Transverse colon (tissue), 4 donors: ENCODE measurements at regions not wholly inside any gene's neighbourhood (a gene's known extent, or its start where the extent isn't known, plus 50 kb on each side); places are given as distances from the start of the nearest gene placed in this dataset.

ENCODE experiments used
- EP300 ChIP-seq: sonication (generic); formaldehyde crosslinking; IDR thresholded peaks from one replicate; pipeline ENCODE4 v1.6.1; 2017; ENCODE audit warnings: antibody characterized with exemption, low read depth
- POLR2A ChIP-seq: fragments of 450-650 bp; IDR thresholded peaks from one replicate; pipeline ENCODE4 v1.6.1; 2016; ENCODE audit warnings: antibody characterized with exemption, mild to moderate bottlenecking, moderate library complexity
- POLR2AphosphoS5 ChIP-seq, 3 donors: sonication (generic); formaldehyde crosslinking; IDR thresholded peaks; one replicate each; pipeline ENCODE4 v1.6.1; 2016; ENCODE audit warnings: antibody characterized with exemption in 3 of 3
- TF ChIP-seq, protein P1 (sequence below), 5 experiments: fragments of 200-600 bp in 3 of 5; fragments of 450-650 bp in 2 of 5; sonication (generic) in 3 of 5; IDR thresholded peaks; 1 replicate in 2 of 5; 2 replicates in 3 of 5; pipeline ENCODE4 v1.5.1; 2016 to 2017; ENCODE audit warnings: antibody characterized with exemption in 5 of 5, inconsistent platforms in 3 of 5, mild to moderate bottlenecking in 2 of 5, moderate library complexity in 1 of 5

DNA sequence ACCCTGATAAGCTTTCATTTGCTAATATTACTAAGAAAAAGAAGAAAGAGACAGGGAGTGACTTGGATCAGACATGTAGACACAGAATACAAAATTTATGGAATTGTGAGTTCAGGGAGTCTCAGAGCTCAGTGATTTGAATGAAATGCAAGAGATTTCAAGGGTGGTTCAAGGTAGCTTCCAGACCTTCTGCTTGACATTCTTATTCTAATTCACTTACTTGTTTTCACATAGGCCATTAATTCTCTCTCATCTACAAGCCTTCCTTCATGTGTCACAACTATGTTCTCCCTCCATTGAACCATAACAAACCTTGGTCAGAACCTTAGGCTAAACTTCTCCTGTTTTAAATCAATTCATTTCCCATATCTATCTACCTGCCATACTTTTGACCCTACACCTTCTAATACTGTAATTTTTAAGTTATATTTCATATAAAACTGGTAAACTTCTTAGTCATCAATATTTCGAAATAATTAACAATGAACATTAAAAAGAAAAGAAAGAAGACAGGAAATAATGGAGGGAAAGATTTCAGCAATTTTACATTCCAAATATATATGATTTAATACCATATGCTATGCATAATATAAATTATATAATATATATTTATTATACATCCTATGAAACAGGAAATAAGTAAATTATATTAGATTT, 139.2 kb upstream of the PDE1A start:
- TF ChIP-seq, protein P1, sequence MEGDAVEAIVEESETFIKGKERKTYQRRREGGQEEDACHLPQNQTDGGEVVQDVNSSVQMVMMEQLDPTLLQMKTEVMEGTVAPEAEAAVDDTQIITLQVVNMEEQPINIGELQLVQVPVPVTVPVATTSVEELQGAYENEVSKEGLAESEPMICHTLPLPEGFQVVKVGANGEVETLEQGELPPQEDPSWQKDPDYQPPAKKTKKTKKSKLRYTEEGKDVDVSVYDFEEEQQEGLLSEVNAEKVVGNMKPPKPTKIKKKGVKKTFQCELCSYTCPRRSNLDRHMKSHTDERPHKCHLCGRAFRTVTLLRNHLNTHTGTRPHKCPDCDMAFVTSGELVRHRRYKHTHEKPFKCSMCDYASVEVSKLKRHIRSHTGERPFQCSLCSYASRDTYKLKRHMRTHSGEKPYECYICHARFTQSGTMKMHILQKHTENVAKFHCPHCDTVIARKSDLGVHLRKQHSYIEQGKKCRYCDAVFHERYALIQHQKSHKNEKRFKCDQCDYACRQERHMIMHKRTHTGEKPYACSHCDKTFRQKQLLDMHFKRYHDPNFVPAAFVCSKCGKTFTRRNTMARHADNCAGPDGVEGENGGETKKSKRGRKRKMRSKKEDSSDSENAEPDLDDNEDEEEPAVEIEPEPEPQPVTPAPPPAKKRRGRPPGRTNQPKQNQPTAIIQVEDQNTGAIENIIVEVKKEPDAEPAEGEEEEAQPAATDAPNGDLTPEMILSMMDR (IDR thresholded peaks at IDR 0.05): no peak
- TF ChIP-seq POLR2A: no peak
- no peak for TF ChIP-seq POLR2AphosphoS5 (IDR thresholded peaks at IDR 0.05)
- no peak for TF ChIP-seq EP300
